Sigmoid colon (tissue), 6 donors: ENCODE measurements at regions not wholly inside any gene's neighbourhood (a gene's known extent, or its start where the extent isn't known, plus 50 kb on each side); places are given as distances from the start of the nearest gene placed in this dataset.

Experiments used
- DNase-seq: peaks from one replicate; pipeline ENCODE4 v3.0.0-alpha.2; 2019
- H3K27ac ChIP-seq, 4 donors: fragments of 200-600 bp; sonication (generic); one replicate each; pipeline ENCODE4 v1.5.1; 2016 to 2019; ENCODE audit warnings: mild to moderate bottlenecking in 1 of 4
- H3K27me3 ChIP-seq, 3 donors: fragments of 200-600 bp; sonication (generic); one replicate each; pipeline ENCODE4 v1.5.1; 2019; ENCODE audit warnings: mild to moderate bottlenecking in 1 of 3
- H3K36me3 ChIP-seq, 4 donors: fragments of 200-600 bp; sonication (generic); one replicate each; pipeline ENCODE4 v1.5.1; 2016 to 2019
- H3K4me1 ChIP-seq, 4 donors: fragments of 200-600 bp; sonication (generic); one replicate each; pipeline ENCODE4 v1.5.1; 2017 to 2019
- H3K4me3 ChIP-seq, 4 donors: fragments of 200-600 bp; sonication (generic); one replicate each; pipeline ENCODE4 v1.5.1; 2017 to 2019; ENCODE audit warnings: mild to moderate bottlenecking in 2 of 4, moderate library complexity in 1 of 4
- H3K9me3 ChIP-seq, 4 donors: fragments of 200-600 bp in 3 of 4; sonication (generic) in 3 of 4; one replicate each; pipeline versions ENCODE4 v1.5.1 to v1.6.1; 2013 to 2019
- EP300 ChIP-seq, 4 donors: sonication (generic); formaldehyde crosslinking; IDR thresholded peaks; one replicate each; pipeline ENCODE4 v1.6.1; 2017; ENCODE audit warnings: antibody characterized with exemption in 4 of 4
- POLR2A ChIP-seq, 2 donors: fragments of 450-650 bp; IDR thresholded peaks; one replicate each; pipeline ENCODE4 v1.6.1; 2016; ENCODE audit warnings: antibody characterized with exemption in 2 of 2, mild to moderate bottlenecking in 2 of 2, moderate library complexity in 2 of 2
- POLR2AphosphoS5 ChIP-seq, 4 donors: sonication (generic); formaldehyde crosslinking; IDR thresholded peaks; one replicate each; pipeline ENCODE4 v1.6.1; 2017; ENCODE audit warnings: antibody characterized with exemption in 4 of 4
- WGBS, 2 donors: extraction: QIAGEN DNeasy Blood & Tissue Kit; methylation state at CpG; one replicate each; pipeline ENCODE4 v1.1.7; 2013; 5-methylcytosine and 5-hydroxymethylcytosine counted together
- intact Hi-C: fragments of 100-400 bp; cut with DNase I; formaldehyde crosslinking; loops from one replicate; pipeline ENCODE4 v1.15.1; 2023
- TF ChIP-seq, protein P1 (sequence below), 4 experiments: fragments of 450-650 bp in 3 of 4; fragments of 200-600 bp in 1 of 4; IDR thresholded peaks; one replicate each; pipeline ENCODE4 v1.5.1; 2016 to 2019; ENCODE audit warnings: antibody characterized with exemption in 4 of 4, mild to moderate bottlenecking in 3 of 4, moderate library complexity in 2 of 4
- donor health status: healthy with polysubstance abuse.
- donor health status: healthy.

DNA sequence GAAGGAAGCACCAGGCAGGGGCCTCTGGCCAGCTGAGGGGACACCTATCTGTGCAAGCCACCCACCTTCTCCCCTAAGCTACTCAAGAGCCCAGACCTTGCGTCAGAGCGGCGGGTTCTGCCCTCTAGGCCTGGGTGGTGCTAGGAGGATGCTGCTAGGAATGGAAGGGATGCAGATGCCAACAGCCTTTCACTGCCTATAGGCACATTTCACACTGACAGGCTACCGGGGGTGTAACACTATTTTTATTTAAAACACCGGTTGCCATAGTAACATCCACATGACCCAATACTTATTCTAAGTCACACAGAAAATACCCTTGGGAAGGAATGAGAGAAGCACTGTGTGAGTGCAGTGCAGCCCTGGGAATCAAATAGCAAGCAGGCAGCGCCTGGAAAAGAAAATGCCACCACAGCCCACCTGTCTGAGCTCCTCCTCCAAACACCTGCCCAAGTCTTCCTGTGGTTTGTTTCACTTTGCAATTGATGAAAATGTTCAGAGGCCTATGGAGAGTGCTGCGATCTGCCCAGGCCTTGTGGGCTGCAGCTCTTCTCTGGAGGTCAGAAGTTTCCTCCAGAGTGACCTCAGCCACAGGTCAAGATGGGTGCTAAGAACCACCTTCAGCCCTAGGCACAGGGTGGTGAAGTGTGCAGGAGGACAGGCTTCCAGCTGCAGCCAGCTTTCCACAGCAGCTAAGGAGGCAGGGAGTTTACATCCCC, 113.5 kb upstream of the TOPAZ1 start:
- Histone ChIP-seq H3K36me3 (no peaks in the 10 kb centered on the region), H3K27me3 (no peaks in the 10 kb centered on the region), H3K4me1 (no peaks in the 10 kb centered on the region), H3K9me3 (no peaks in the 10 kb centered on the region), H3K27ac (no peak overlapping the region), H3K4me3 (no peak overlapping the region)
- 75 to 82% methylated on average over 7 of the region's 7 CpGs for WGBS, 2 donors
- intact Hi-C loops: no loop called here
- no peak for TF ChIP-seq EP300 (IDR thresholded peaks at IDR 0.05)
- no peak for DNase-seq

DNA sequence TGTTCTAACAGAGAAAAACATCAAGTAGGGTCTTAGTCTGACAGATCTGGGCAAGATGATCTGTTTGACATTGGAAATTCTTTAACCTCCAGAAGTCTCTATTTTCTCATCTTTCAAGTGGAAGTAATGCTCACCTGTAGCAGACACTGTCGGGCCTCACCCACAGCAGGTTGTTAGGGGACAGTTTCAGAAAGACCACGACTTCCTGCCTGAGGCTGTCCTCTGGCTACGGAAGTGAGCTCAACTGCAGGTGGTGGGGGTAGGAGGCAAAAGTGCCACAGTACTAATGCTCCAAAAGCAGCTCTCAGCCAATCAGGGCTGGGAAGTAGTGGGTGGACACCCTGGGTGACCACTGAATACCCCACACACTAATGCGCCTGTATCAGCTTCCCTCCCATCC, 111.4 kb upstream of the TOPAZ1 start:
- TF ChIP-seq, protein P1, sequence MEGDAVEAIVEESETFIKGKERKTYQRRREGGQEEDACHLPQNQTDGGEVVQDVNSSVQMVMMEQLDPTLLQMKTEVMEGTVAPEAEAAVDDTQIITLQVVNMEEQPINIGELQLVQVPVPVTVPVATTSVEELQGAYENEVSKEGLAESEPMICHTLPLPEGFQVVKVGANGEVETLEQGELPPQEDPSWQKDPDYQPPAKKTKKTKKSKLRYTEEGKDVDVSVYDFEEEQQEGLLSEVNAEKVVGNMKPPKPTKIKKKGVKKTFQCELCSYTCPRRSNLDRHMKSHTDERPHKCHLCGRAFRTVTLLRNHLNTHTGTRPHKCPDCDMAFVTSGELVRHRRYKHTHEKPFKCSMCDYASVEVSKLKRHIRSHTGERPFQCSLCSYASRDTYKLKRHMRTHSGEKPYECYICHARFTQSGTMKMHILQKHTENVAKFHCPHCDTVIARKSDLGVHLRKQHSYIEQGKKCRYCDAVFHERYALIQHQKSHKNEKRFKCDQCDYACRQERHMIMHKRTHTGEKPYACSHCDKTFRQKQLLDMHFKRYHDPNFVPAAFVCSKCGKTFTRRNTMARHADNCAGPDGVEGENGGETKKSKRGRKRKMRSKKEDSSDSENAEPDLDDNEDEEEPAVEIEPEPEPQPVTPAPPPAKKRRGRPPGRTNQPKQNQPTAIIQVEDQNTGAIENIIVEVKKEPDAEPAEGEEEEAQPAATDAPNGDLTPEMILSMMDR (IDR thresholded peaks at IDR 0.05): no peak
- no peak for TF ChIP-seq POLR2A (IDR thresholded peaks at IDR 0.05)
- TF ChIP-seq EP300 (IDR thresholded peaks at IDR 0.05): no peak
- TF ChIP-seq POLR2AphosphoS5 (IDR thresholded peaks at IDR 0.05): no peak
- Histone ChIP-seq H3K27me3 (no peaks in the 10 kb centered on the region), H3K9me3 (no peaks in the 10 kb centered on the region)

DNA sequence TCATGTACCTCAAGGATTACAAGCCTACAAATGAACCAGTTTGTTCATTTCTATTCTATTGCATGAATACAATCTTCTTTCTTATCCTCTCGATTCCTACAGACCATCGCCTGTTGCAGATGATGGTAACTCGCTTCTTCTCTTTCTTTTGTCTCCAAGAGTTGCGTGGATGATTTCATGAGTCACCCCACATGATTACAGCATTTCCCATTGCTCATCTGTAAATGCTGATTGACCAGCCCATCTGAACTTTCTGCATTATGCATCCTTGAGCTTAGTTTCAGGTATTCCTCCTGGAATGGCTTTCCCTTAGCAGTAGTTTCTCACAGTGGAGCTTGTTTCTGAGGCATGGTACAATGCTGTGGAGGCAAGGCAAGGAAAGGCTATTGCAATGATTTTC, 109.6 kb upstream of the TOPAZ1 start:
- Histone ChIP-seq H3K4me3 (no peak overlapping the region), H3K27me3 (no peaks in the 10 kb centered on the region), H3K36me3 (no peaks in the 10 kb centered on the region), H3K9me3 (no peaks in the 10 kb centered on the region), H3K4me1 (no peaks in the 10 kb centered on the region), H3K27ac (no peak overlapping the region)
- DNase-seq: no peak
- 94% methylated on average over 4 of the region's 4 CpGs for WGBS, 2 donors
- intact Hi-C loops: no loop called here
- no peak for TF ChIP-seq POLR2A (IDR thresholded peaks at IDR 0.05)
- TF ChIP-seq, protein P1 (IDR thresholded peaks at IDR 0.05): no peak
- no peak for TF ChIP-seq EP300 (IDR thresholded peaks at IDR 0.05)
- no peak for TF ChIP-seq POLR2AphosphoS5 (IDR thresholded peaks at IDR 0.05)

More for the DNA sequence above, 111.4 kb upstream of the TOPAZ1 start:
- DNase-seq: no peak
- H3K27ac ChIP-seq: no peak overlapping the region
- no peaks in the 10 kb centered on the region for H3K36me3 ChIP-seq
- WGBS, 2 donors: 59 to 73% methylated on average over 4 of the region's 4 CpGs
- intact Hi-C loops: no loop called here
- H3K4me1 ChIP-seq: no peaks in the 10 kb centered on the region
- H3K4me3 ChIP-seq: no peak overlapping the region

DNA sequence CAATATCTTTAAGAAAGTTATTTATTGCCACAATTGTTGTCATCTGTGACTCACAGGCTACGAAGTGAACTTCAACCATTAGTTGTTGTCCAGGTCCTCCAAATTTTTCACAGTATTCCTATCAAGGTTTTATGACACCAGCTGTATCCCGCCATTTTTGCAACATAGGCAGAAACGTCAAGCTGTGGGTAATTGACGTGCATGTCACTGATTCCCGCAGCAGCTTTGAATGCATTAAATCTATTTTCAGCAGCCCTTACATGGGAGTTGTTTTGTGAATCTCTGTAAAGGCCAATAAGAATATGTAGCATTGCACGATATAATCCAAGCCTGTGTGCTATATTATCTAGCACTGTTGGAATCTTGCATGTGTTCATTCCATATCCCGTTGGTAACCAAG, 109.1 kb upstream of the TOPAZ1 start:
- TF ChIP-seq POLR2AphosphoS5 (IDR thresholded peaks at IDR 0.05) (no peak), EP300 (IDR thresholded peaks at IDR 0.05) (no peak), POLR2A (IDR thresholded peaks at IDR 0.05) (no peak)
- TF ChIP-seq, protein P1 (IDR thresholded peaks at IDR 0.05): no peak
- no peaks in the 10 kb centered on the region for H3K9me3 ChIP-seq
- no peaks in the 10 kb centered on the region for H3K36me3 ChIP-seq
- no peak for DNase-seq
- no peaks in the 10 kb centered on the region for H3K27me3 ChIP-seq
- H3K4me1 ChIP-seq: no peaks in the 10 kb centered on the region
- H3K27ac ChIP-seq: no peak overlapping the region
- H3K4me3 ChIP-seq: no peak overlapping the region
- intact Hi-C loops: no loop called here
- WGBS, 2 donors: 82 to 90% methylated on average over 7 of the region's 7 CpGs

DNA sequence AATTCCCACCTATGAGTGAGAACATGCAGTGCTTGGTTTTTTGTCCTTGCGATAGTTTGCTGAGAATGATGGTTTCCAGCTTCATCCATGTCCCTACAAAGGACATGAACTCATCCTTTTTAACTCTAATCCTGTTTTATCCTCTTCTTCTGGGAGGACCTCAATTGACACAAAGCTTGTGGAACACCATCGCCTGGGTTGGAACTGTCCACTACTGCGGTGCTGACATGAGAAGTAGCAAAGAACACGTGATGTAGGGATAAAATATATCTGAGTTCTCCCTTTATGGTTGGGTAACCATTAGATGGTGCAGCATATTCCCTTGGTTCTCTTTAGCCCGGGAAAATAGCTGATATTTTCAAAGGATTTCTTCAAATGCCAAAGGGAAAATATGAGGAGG, 105.3 kb upstream of the TOPAZ1 start:
- Histone ChIP-seq H3K36me3 (no peaks in the 10 kb centered on the region), H3K4me3 (no peak overlapping the region), H3K9me3 (peaks cover 0 to 5% (median under 1%) of the 10 kb centered on the region in 4 donors), H3K4me1 (no peaks in the 10 kb centered on the region), H3K27ac (no peak overlapping the region), H3K27me3 (no peaks in the 10 kb centered on the region)
- intact Hi-C loops: no loop called here
- DNase-seq: no peak
- 54 to 59% methylated on average over 5 of the region's 5 CpGs for WGBS, 2 donors
- TF ChIP-seq POLR2A (IDR thresholded peaks at IDR 0.05) (no peak), EP300 (IDR thresholded peaks at IDR 0.05) (no peak), POLR2AphosphoS5 (IDR thresholded peaks at IDR 0.05) (no peak)
- TF ChIP-seq, protein P1 (IDR thresholded peaks at IDR 0.05): no peak
